HG03571 (cell line): ENCODE measurements at regions not wholly inside any gene's neighbourhood (a gene's known extent, or its start where the extent isn't known, plus 50 kb on each side); places are given as distances from the start of the nearest gene placed in this dataset.

Experiments used
- ATAC-seq: cut with Tn5 transposase; IDR thresholded peaks from one replicate; pipeline ENCODE4 v1.9.1; 2021; ENCODE audit not compliant: unreplicated experiment

DNA sequence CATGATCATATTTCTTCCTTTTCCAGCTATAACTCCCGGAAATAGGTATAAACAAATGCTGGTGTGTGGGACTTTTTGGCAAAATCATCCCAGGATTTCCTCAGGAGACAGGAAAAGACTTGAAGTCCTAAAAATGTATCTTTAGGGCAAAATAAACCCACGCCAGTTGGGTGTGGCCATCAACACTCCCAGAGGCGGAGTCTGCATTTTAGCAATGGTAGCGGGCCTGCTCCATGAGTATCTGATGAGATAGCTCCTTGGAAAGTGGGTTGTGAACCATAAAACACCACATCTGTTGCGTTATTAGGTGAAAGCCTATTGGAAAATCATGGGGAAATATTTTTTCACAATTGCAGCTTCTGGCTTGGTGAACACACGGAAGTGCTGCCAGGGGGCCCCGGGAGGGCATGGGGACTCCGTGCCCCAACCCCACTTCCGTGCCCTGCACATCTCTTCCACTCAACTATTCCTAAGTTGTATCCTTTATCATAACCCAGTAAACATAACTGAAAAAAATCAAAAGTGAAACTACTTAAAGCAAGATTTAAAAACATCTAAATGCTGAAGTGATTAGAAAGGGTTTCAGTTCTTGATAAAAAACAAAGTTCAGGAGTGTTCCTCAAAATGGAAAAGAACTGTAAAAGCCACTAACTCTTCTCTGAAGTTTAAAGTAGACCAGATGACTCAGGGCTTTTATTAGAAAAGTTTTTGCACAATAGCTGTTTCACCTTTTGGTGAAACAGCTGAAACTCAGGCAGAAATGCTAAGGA, 111.2 kb downstream of the LRRC70 start:
- ATAC-seq = no peak

DNA sequence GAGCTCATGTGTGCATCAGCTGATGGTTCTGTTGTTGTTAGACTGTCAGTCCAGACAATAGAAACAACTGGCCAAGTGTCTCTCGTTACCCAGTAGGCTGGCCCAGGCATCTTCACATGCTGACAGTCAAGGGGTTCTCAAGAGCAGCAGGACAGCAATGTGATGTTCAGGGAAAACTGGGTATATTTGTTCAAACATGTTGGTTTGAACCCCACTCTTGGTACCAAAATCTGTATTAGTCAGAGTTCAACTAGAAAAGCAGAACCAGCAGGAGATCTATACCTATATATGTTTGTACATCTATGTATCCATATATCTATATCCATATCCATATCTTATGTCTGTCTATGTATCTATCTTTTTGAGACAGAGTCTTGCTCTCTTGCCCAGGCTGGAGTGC, 108.1 kb downstream of the LRRC70 start:
- no peak for ATAC-seq

DNA sequence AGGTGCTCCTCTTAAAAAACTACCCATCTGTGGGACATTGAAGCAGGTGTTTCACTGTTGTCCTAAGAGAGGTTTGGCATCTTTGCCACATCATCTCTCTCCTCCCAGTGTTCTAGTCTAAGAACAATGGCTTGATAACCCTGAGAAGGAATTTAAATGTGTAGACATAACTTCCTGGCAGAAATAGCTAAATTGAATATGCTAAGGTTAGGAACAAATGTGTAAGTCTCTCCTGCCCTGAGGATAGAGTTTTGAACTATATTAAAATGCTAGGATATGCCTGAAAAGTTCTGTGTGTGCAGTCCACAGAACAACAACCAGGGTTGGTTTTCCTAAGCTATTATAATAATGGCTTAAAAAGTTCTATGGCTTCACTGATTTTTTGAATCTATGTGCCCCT, 106.6 kb downstream of the LRRC70 start:
- no peak for ATAC-seq

DNA sequence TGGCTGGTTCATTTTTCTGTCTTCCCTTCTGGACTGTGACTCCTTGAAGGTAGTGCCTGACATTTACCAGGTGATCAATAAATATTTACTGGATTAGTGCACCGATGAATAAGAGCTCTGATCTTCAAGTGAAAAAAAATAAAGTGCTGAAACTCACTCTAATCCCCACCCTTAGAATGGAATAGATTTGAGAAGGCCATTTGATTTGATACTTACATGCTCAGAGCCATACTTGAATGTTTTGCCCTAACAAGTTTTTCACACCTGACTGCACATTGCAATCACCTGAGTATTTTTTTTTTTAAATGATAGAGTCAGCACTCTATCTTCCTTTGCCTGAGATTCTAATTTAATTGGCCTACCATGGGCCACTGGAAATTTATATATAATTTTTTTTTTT, 105.7 kb downstream of the LRRC70 start:
- ATAC-seq = no peak

DNA sequence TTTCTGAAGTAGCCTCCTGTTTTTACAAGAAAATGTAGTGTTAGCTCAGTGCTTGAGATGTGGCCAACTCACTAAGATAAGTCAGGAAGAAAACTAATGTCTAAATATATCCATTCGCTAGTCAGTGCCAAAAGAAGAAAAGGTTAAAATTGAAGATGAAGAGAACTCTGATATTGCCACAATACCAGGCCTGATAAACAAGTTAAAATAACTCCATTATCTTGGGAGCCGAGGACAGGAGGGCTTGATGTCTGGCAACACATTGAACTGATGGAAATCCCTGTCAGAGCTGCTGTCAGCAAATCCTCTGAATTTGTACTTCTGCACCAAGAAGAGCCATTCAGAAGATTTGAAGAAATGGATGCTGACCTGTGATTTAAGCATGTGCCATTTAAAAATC, 103.4 kb downstream of the LRRC70 start:
- no peak for ATAC-seq

DNA sequence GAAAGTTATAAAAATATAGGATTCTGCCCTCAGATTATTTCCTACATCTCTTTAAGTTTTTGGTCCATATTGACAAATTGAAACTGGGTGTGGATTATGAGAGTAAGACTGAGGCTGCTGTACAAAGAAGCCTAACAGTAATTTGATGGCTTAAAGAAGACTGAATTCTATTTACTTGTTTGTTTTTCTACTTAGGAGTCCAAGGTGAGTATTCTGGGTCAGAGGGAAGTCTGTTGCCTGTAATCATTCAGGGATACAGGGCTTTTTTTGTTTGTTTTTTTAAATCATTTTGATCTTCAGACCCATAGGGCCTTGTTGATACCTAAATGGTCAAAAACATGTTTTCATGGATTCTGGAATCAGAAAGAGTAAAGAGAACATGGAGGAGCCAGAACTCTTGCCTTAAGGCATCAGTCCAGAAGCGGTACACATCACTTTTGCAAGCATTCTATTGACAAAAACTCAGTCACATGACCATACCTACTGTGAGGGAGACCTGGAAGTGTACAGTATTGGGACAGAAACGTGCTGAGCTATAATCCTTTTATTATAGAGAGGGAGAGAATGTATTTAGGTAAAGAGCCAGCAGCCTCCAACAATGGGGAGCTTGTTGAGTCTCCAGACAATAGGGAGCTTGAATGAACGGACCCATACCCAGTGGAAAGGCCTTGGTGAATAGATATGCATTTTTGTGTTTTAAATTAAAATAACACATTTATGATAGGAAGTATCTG, 102.7 kb downstream of the LRRC70 start:
- ATAC-seq = no peak

DNA sequence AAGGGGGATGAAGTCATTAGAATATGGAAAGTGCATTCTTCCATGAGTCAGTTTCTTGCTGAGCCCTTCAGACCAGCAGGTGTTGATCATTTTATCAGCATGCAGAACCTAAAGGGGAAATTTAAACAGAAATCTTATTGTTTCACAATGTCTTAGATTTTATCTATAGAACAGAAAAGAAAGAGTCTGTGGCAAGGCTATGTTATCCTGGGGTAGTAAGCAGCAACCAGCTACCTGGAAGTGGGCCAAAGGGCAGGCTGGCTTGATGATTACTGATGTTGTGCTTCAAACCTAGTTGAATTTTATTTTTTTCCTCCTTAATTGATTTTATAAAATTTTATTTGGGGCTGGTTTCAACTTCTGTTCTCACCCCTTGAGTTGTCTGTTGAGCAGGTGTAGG, 101.5 kb downstream of the LRRC70 start:
- no peak for ATAC-seq
